WERI-Rb-1 (cell line): ENCODE measurements at regions not wholly inside any gene's neighbourhood (a gene's known extent, or its start where the extent isn't known, plus 50 kb on each side); places are given as distances from the start of the nearest gene placed in this dataset.

Source experiments
- DNase-seq: peaks from one replicate; pipeline ENCODE4 v3.0.0-alpha.2; 2020
- H3K27ac ChIP-seq: fragments of 250-450 bp; sonication (Bioruptor Pico); 2 replicates; pipeline ENCODE4 v1.5.1; 2020; ENCODE audit warnings: mild to moderate bottlenecking, moderate library complexity
- H3K27me3 ChIP-seq: fragments of 250-450 bp; sonication (Bioruptor Pico); 2 replicates; pipeline ENCODE4 v1.5.1; 2021; ENCODE audit warnings: mild to moderate bottlenecking, low read depth, moderate library complexity; ENCODE audit not compliant: insufficient read depth, severe bottlenecking
- H3K36me3 ChIP-seq: fragments of 250-450 bp; sonication (Bioruptor Pico); 2 replicates; pipeline ENCODE4 v1.5.1; 2020; ENCODE audit warnings: mild to moderate bottlenecking, moderate library complexity
- H3K4me3 ChIP-seq: 2 replicates; pipeline ENCODE4 v1.5.1; 2011; ENCODE audit warnings: low read depth, mild to moderate bottlenecking, control low read depth, low read length
- H3K9me3 ChIP-seq: fragments of 250-450 bp; sonication (Bioruptor Pico); 2 replicates; pipeline ENCODE4 v1.5.1; 2021; ENCODE audit warnings: mild to moderate bottlenecking, moderate library complexity; ENCODE audit not compliant: severe bottlenecking
- CTCF ChIP-seq: IDR thresholded peaks from 2 replicates; pipeline ENCODE4 v1.5.1; 2011; ENCODE audit warnings: low read depth, mild to moderate bottlenecking, control low read depth, inconsistent platforms, low read length

GRCh38 chr11:116249561-116249960 lies 523.2 kb downstream of the BUD13 start:
- Histone ChIP-seq H3K9me3 (no peaks in the 10 kb centered on the region), H3K27ac (no peak overlapping the region), H3K4me3 (no peak overlapping the region), H3K36me3 (no peaks in the 10 kb centered on the region), H3K27me3 (no peaks in the 10 kb centered on the region)
- TF ChIP-seq CTCF, result no peak
- DNase-seq, result no peak

GRCh38 chr11:116244889-116245288 lies 527.9 kb downstream of the BUD13 start:
- Histone ChIP-seq H3K27ac (no peak overlapping the region), H3K36me3 (no peaks in the 10 kb centered on the region), H3K9me3 (no peaks in the 10 kb centered on the region), H3K27me3 (no peaks in the 10 kb centered on the region), H3K4me3 (no peak overlapping the region)
- DNase-seq, result no peak
- no peak for TF ChIP-seq CTCF

GRCh38 chr11:116244439-116244838 lies 528.3 kb downstream of the BUD13 start:
- Histone ChIP-seq H3K9me3 (no peaks in the 10 kb centered on the region), H3K4me3 (no peak overlapping the region), H3K27me3 (no peaks in the 10 kb centered on the region), H3K27ac (no peak overlapping the region), H3K36me3 (no peaks in the 10 kb centered on the region)
- no peak for DNase-seq
- TF ChIP-seq CTCF, result no peak

GRCh38 chr11:116243991-116244390 lies 528.8 kb downstream of the BUD13 start:
- Histone ChIP-seq H3K27ac (no peak overlapping the region), H3K4me3 (no peak overlapping the region), H3K9me3 (no peaks in the 10 kb centered on the region), H3K27me3 (no peaks in the 10 kb centered on the region), H3K36me3 (no peaks in the 10 kb centered on the region)
- no peak for TF ChIP-seq CTCF
- no peak for DNase-seq

GRCh38 chr11:116242006-116242405 lies 530.8 kb downstream of the BUD13 start:
- DNase-seq, result no peak
- Histone ChIP-seq H3K36me3 (no peaks in the 10 kb centered on the region), H3K4me3 (no peak overlapping the region), H3K27me3 (no peaks in the 10 kb centered on the region), H3K9me3 (no peaks in the 10 kb centered on the region), H3K27ac (no peak overlapping the region)
- TF ChIP-seq CTCF, result no peak

GRCh38 chr11:116240710-116241109 lies 532.1 kb downstream of the BUD13 start:
- DNase-seq, result no peak
- Histone ChIP-seq H3K36me3 (no peaks in the 10 kb centered on the region), H3K27me3 (no peaks in the 10 kb centered on the region), H3K9me3 (no peaks in the 10 kb centered on the region), H3K27ac (no peak overlapping the region), H3K4me3 (no peak overlapping the region)
- TF ChIP-seq CTCF, result no peak
